ENCODE measurements at regions not wholly inside any gene's neighbourhood (a gene's known extent, or its start where the extent isn't known, plus 50 kb on each side); places are given as distances from the start of the nearest gene placed in this dataset.

GRCh38 chr5:51279983-51280706, 103.1 kb upstream of the ISL1 start:
- Histone ChIP-seq H3K27me3 (no peaks in the 10 kb centered on the region), H3K9me3 (no peaks in the 10 kb centered on the region), H3K27ac (no peak overlapping the region)

DNA sequence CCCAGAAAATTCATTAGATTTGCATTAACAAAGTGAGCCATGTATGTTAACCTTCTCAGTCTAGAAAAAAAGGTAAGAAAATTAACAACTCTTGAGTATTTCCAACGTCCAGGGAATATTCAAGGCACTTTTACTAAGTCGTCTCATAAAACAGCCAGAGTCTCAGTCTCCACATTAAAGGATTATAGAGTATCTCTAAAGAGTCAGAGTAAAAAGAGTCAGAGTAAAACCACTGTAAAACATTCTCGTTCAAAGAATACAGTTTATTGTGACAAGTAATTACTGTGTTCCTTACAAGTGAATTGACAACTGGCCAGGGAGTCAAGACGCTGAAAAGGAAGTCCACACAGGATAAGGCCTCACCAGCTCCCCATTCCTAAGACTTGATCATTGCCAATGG, 97.2 kb upstream of the ISL1 start:
- WGBS, 2 donors = 62 to 71% methylated on average over 4 of the region's 4 CpGs
- H3K27ac ChIP-seq = no peak overlapping the region
- no peaks in the 10 kb centered on the region for H3K4me1 ChIP-seq
- no peaks in the 10 kb centered on the region for H3K36me3 ChIP-seq
- DNase-seq (no peak), ATAC-seq (no peak)
- intact Hi-C loops (cut with DNase I) = no loop called here
- no peak for TF ChIP-seq CTCF (IDR thresholded peaks at IDR 0.05)
- no peak overlapping the region for H3K4me3 ChIP-seq
- H3K27me3 ChIP-seq = no peaks in the 10 kb centered on the region
- H3K9me3 ChIP-seq = no peaks in the 10 kb centered on the region

More at GRCh38 chr5:51279983-51280706, 103.1 kb upstream of the ISL1 start:
- ATAC-seq (no peak), DNase-seq (no peak)
- Histone ChIP-seq H3K4me3 (no peak overlapping the region), H3K36me3 (no peaks in the 10 kb centered on the region), H3K4me1 (no peaks in the 10 kb centered on the region)
- TF ChIP-seq CTCF (IDR thresholded peaks at IDR 0.05) = no peak
- 49 to 53% methylated on average over 7 of the region's 7 CpGs for WGBS, 2 donors
- intact Hi-C loops (cut with DNase I) = no loop called here

- WGBS, 2 donors = 65 to 77% methylated on average over 2 of the region's 2 CpGs
- H3K27me3 ChIP-seq = no peaks in the 10 kb centered on the region
- intact Hi-C loops (cut with DNase I) = no loop called here
- H3K4me3 ChIP-seq = no peak overlapping the region
- no peak for DNase-seq
- ATAC-seq = no peak
- H3K9me3 ChIP-seq = peaks cover 0 to 15% (median 0%) of the 10 kb centered on the region in 11 donors
- TF ChIP-seq CTCF (IDR thresholded peaks at IDR 0.05) = no peak
- H3K4me1 ChIP-seq = no peaks in the 10 kb centered on the region
- H3K27ac ChIP-seq = no peak overlapping the region
- H3K36me3 ChIP-seq = no peaks in the 10 kb centered on the region
Observed at GRCh38 chr5:51302343-51302742, 80.9 kb upstream of the ISL1 start.

DNA sequence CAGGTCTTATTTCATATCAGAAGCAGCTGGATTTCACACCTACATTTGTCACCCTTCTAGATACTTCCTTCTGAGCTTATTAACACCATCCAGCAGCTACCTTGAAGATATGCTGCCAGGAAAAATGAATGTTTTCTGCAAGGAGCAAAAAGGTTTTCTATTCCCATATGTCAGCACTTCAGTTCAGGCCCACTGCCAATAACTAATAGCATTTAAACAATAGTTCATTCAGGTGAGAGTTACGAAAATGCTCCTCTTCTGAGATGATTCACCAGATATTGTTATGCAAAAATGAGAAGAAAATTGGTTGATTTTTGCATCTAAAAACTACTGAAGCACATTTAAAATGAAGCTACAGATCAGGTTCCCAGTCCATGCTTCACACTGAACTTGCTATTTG, 56.4 kb upstream of the ISL1 start:
- WGBS, 2 donors = 48 to 56% methylated on average over 1 of the region's 1 CpG
- TF ChIP-seq CTCF (IDR thresholded peaks at IDR 0.05) = no peak
- Histone ChIP-seq H3K27me3 (no peaks in the 10 kb centered on the region), H3K36me3 (no peaks in the 10 kb centered on the region), H3K9me3 (no peaks in the 10 kb centered on the region), H3K27ac (no peak overlapping the region), H3K4me3 (no peak overlapping the region), H3K4me1 (no peaks in the 10 kb centered on the region)
- intact Hi-C loops (cut with DNase I) = no loop called here
- ATAC-seq = no peak
- DNase-seq = no peak
